RWPE1 (cell line): ENCODE measurements at regions not wholly inside any gene's neighbourhood (a gene's known extent, or its start where the extent isn't known, plus 50 kb on each side); places are given as distances from the start of the nearest gene placed in this dataset.
A peak's percentile ranks its signal among the peaks of the same experiment; 100 is the strongest.

Experiments
- CTCF ChIA-PET: fragments of 350-600 bp; sonication (Branson Sonifier 250); formaldehyde crosslinking; extraction: SDS; loops from one replicate; lab custom pipeline; 2021; lab: Yijun Ruan, JAX
- POLR2A ChIA-PET: fragments of 400-600 bp; formaldehyde crosslinking; extraction: SDS; loops from one replicate; lab custom pipeline; 2020; ENCODE audit warnings: antibody characterized with exemption; ENCODE audit not compliant: low non-redundant PET; lab: Yijun Ruan, JAX
- DNase-seq: peaks from one replicate; pipeline ENCODE4 v3.0.0; 2012; ENCODE audit warnings: low spot score
- H3K27ac ChIP-seq: fragments of 450-650 bp; 2 replicates; pipeline ENCODE4 v1.5.1; 2017
- CTCF ChIP-seq: fragments of 450-650 bp; conservative IDR thresholded peaks from 2 replicates; pipeline ENCODE4 v1.5.1; 2017; ENCODE audit warnings: low read depth, mild to moderate bottlenecking

- DNase-seq, result peak; percentile 78
- ChIA-PET CTCF (interaction anchor here (1.1 to 1.3 kb wide), 2 partner anchors 85 to 267 kb away, joined by 4 to 5 read pairs; no protein-coding TSS in a partner anchor), POLR2A (no interaction called here)
- H3K27ac ChIP-seq, result peak overlapping the region; percentile 84
- no peak for TF ChIP-seq CTCF
Observed at GRCh38 chr5:93359296-93359959, 221.6 kb downstream of the NR2F1-AS1 start.

DNA sequence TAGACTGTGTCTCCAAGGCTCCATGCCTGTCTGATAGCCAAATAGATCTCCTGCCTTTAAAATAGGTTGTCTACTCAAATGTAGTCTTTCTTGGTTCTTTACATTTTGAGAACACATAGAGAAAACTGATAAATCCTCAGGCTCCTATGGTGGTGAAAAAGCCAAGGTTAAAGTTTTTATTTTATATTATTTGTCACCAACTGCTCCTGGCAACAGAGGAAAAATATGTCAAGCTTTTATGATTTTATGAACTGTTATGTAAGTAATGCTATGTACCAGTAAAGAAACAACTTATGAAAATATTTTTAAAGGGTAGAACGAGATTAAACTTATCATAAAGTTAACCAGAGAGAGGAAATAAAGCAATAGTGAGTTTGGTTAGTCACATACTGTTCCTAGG lies 222.8 kb downstream of the NR2F1-AS1 start:
- ChIA-PET CTCF (no interaction called here), POLR2A (no interaction called here)
- no peak overlapping the region for H3K27ac ChIP-seq
- DNase-seq, result no peak
- no peak for TF ChIP-seq CTCF

GRCh38 chr5:93357686-93358085 lies 223.3 kb downstream of the NR2F1-AS1 start:
- H3K27ac ChIP-seq, result no peak overlapping the region
- CTCF ChIA-PET, result no interaction called here
- TF ChIP-seq CTCF, result no peak
- POLR2A ChIA-PET, result interaction anchor here (0.5 kb wide), 1 partner anchor 136 kb away, joined by 3 read pairs; no protein-coding TSS in a partner anchor
- DNase-seq, result no peak

DNA sequence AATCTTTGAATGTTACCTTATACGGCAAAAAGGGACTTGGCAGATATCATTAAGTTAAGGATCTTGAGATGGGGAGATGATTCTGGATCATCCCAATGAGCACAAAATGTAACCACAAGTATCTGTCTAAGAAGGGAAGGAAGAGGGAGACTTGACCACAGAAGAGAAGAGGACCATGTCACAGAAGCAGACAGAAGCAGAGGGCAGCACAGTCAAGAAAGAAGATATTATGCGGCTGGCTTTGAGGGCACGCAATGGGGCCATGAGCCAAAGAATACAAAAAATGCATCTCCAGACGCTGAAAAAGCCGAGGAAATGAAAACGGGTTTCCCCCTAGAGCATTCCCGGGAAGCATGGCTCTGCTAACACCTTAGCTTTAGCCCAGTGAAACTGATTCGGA lies 225.3 kb downstream of the NR2F1-AS1 start:
- DNase-seq, result no peak
- no peak overlapping the region for H3K27ac ChIP-seq
- ChIA-PET POLR2A (no interaction called here), CTCF (interaction anchor here (0.6 to 0.7 kb wide), 2 partner anchors 388 to 1687 kb away, joined by 3 to 4 read pairs; no protein-coding TSS in a partner anchor)
- no peak for TF ChIP-seq CTCF

GRCh38 chr5:93352186-93352585 lies 228.8 kb downstream of the NR2F1-AS1 start:
- ChIA-PET POLR2A (no interaction called here), CTCF (no interaction called here)
- DNase-seq, result no peak
- no peak overlapping the region for H3K27ac ChIP-seq
- no peak for TF ChIP-seq CTCF

GRCh38 chr5:93349613-93350012 lies 231.4 kb downstream of the NR2F1-AS1 start:
- CTCF ChIA-PET, result no interaction called here
- DNase-seq, result peak; percentile 41
- no peak overlapping the region for H3K27ac ChIP-seq
- POLR2A ChIA-PET, result no interaction called here
- TF ChIP-seq CTCF, result no peak
